Stimulated activated CD4-positive, alpha-beta T cell treated with anti-CD3 and anti-CD28 coated beads, TNF-alpha, amount 100 ng/mL, for 24 hours (primary cell): ENCODE measurements at regions not wholly inside any gene's neighbourhood (a gene's known extent, or its start where the extent isn't known, plus 50 kb on each side); places are given as distances from the start of the nearest gene placed in this dataset.

Experiments used
- DNase-seq, 3 experiments: peaks; one replicate each; pipeline ENCODE4 v3.0.0-alpha.2; 2020; ENCODE audit warnings: low read depth in 3 of 3

DNA sequence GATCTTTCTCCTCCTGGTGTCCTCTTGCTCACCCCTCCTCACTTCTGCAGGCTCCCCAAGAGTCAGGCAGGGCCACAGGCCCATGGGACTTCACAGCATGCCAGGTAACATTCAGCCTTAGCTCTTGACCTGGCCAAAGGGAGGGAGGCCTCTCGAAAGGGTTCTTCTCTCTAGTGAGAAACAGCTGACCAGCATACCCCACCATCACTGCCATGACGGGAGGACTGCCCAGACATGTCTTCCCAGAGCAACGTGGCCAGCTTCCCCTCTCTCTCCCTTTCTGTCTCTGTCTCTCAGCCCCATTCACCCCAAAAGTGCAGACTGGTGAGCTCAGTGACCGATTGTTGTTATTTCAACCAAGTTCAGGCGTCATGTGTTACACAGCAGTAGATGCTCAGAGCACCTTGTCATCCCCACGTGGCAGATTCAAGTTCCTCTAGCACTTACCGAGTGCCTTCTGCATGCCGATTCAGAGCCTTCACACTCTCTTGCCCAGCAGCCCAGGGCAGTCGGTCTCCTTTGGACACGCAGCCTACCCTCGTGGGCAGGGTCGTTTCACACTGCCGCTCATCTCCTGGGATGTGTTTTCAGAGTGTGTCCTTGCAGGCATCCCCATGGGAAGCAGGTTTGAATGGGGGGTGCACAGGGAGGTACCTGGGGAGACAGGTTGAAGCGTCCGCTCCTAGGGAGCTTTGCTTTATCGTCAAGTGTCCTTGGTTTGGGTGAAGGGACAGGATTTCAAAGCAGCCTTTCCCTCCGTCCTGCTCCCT is 259.9 kb downstream of the NDUFA10 start:
- DNase-seq, result no peak

DNA sequence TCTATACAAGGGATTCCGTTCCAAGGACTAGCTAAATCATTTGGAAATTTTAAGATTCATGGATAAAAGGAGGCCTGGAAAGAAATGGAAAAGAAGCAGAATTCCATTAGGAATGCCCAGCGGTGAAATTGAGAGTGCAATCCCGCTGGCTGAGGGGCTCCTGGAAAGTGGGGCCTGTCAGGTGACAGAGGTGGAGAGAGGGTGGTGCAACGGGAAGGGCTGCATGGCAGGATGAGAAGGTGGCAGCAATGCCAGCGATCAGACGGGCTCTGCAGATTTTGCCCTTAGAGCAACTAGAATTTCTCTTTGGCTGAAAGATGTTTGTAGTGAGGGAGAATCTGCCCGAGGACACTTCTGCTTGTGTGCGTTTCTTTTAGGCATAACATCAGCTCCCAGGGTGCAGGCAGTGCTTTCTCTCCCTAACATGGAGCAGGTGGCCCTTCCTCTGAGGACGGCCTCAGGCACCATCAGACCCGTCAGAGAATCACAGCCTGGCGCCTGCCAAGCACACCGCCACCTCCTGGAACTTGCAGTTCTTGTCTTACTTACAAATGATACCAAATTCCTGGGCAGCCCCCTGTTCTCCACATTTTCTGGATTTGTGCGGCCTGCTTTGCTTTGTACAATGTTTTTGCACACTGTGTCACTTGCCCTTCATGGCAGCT is 261.6 kb downstream of the NDUFA10 start:
- no peak for DNase-seq

DNA sequence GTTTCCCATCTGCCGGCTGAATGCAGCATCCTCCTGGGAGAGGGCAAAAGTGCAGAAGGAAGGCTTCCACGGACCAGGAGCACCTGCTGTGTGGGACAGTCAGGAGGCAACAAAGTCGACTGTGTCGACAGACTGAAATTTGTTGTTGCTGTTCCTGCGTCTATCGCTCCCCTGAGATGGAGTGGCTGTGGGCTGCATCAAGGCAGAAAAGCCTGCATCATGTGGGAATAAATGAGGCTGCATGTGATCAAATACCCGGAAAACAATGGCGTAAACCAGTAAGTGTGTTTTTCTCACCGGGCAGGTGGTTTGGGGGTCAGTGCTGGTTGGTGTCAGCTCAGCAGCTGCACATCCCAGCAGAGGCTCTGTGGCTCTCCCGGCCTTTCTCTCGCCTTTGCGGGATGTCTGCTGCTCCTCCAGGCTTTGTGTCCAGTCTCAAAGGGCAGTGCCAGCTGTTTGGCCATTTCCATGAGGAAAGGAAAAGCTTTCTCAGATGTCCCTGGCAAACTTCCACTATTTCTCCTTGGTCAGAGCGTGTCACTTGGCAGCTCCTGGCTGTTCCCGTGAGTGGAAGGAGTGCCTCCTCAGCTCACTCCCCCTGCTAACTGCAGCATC is 262.4 kb downstream of the NDUFA10 start:
- no peak for DNase-seq

DNA sequence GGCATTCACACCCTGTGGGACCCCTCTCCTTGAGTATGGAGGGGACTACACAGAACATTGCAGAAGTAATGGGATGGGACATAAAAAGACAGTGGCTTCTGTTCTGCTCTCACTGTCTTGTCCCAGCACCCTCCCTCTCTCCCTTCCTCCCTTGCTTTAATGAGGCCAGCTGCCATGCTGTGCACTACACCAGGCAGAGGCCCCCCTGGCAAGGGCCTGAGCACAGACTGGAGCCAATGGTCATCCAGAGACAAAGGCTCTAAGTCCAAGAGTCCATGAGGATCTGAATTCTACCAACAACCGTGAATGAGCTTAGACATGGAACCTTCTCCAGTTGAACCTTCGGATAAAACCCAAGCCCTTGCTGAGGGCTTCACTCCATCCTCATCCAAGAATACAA is 263.0 kb downstream of the NDUFA10 start:
- DNase-seq, result no peak

DNA sequence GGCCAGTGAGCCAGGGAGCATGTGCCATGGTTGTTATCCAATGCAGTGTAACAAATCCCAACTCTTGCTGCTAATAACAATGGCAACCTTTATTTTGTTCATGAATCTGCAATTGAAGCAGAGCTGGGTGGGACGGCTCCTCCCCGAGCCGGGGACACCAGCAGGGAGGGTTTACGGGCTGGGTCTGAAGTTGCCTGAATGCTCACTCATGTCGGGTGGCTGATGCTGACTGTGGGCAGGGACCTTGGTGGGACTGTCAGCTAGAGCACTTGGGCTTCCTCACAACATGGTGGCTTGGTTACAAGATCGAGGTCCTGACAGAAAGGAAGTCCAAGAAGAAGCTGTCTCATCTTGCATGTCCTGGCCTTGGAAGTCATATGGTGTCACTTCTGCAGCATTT is 264.5 kb downstream of the NDUFA10 start:
- no peak for DNase-seq

DNA sequence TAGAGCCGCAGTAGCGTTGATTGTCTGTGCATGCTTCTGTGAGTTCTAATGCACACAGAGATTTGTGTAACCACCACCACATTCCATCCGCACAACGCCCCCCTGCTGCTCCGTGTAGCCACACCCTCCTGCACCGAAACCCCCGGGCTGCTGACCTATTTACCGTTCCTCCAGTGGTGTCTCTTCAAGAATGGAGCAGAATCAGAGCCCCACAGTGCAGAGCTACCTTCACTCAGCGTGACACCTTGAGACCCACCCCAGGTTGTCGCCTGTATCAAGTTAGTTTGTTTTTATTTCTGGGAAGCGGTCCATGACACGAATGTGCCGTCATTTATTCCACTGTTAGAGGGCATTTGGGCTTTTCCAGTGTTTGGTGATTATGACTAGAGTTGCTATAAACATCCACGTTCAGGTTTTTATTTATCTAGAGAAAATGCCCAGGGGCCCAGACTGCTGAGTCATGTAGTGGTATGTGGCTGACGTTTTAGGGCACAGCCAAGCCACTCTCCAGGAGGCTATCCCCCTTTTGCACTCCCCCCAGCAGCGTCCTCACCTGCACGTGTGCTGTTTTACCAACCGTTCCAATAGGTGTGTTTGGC is 266.8 kb downstream of the NDUFA10 start:
- DNase-seq, result no peak

DNA sequence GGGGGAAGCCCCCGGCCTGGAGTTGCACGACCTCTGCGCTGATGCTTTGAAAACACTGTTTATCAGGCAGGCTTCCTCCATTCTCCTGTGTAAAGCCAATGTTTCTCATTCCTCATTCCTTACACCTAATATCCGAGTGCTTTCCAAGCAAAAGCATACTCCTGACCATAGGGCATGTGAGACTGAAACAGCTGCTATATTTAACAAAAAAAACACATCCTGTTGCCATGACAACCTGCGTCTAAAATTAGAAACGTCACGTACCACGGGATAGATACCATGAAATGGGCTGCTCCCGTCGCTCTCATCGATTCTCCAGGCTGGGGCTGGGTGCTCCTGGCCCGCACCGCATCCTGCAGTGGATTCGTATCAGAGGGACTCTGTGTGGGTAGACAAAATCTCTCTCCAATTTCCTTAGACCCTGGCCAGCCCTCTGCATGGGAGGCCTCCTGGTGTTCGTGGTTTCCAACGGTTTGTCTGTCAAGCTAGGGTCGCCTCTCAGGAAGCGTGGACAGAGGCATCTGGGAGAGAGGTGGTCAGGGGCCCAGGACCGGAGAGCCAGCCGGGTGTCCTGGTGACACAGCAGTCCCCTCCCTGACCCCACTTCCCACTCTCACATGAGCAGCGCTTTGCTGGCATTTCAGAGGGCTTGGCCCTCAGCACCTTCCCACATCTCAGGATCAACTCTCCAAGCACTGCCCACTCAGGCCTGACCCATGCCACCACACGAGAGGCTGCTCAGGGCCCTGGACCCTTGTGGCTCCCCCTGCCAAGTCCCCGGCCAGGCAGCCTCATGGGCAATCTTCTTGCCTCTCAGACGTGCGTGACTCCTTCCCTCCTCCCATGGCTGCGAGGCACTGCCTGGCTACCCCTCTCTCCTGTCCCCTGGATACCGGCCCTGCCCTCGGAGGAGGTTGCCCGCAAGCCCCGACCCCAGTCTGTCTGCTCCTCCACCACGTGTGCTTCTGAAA is 268.1 kb downstream of the NDUFA10 start:
- no peak for DNase-seq

DNA sequence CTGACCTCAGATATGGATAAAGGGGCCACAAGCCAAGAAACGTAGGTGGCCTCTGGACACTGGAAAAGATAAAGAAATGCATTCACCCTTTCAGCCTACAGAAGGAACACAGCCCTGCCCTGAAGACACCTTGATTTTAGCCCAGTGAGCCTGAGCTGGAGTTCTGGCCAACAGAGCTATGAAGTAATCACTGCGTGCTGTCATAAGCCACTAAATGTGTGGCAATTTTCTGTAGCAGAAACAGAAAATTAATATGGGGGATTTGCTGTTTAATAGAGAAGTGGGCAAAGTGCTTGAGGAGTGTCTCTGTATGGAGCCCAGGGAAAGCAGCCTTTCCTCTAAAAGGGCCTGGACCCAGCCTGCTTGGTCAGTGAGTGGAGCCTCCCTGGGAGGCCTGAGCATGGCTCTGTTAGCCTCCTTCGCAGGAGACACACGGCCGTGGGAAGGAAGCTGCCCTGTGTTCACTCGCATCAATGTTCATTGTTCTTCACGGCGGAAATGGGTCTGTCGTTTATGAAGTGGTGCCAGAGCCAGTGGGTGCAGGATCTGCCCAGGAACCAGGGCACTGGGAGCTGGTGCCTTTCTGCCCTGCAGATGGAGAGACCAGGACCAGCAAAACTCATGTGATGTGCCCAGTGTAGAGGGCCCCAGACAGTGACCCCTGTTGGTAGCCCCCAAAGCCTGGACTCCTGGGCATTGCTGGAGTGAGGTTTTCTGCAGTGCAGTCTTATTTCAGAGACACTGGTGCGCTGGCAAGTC is 268.9 kb downstream of the NDUFA10 start:
- DNase-seq, result no peak

DNA sequence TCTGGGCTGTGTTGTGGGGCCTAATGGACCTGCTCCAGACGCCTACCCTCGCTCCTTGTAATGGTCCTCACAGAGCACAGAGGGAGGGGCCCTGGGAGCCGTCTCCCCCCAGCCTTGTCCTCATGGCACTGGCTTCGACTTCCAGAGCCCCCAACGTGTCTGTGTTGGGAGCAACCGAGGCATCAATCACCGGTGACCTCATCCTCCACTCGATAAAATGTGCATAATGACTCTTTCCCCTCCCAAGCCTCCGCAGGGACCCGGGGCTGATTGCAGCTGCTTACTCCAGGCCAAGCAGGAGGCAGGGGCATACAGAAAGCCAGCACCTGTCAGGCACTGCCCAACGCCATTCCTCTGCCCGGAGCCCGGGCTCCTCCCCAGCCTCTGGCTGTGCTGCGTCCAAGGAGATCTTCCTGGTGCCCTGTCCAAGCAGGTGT is 271.7 kb downstream of the NDUFA10 start:
- no peak for DNase-seq

DNA sequence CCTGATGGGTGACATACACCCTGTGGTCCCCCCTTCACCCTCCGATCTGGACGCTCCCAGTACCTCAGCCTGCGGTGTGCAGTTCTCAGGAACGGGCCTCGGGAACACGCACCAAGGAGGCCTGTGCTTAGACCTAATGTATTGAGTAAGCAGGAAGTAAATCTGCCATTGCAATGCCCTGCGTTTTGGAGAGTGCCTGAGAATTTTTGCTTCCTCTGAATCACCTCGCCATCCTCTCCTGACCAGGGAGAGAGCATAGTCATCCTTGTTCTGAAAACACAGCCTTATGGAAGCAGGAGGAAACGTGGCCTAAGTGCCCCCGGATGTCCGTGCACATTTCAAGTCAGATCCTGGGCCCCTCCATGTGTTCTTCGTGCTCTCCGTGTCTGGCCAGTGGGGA is 272.2 kb downstream of the NDUFA10 start:
- no peak for DNase-seq

DNA sequence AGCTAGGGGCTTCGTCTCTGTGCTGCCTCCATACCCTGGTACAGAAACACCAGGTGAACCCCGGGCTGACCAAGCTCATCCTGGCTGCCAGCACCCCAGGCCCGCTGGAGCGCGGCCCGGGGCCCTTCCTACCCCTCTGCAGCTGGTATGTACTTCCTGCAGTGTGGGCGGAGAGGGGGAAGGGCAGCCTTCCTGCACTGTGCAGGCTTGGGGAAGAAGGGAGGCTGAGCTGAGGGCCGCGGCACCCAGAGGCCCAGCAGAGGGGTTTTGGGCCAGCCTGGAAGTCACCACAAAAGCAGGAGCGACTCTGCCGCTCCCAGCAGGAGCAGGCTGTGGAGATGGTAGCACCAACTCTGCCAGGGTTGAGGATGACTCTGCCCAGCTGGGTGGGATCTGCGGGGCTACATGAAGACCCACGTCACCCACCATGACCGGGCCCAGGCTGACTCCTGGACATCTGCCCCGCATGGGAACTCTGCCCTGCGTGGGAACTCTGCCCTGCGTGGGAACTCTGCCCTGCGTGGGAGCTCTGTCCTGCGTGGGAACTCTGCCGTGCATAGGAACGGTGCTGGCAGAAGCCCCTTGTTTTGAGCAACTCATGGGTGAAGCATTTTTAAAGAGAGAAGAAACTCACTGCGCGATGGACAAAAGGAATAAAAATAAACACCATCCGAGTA is 273.3 kb downstream of the NDUFA10 start:
- peak; percentile 7 to 53 (median 11) for DNase-seq

DNA sequence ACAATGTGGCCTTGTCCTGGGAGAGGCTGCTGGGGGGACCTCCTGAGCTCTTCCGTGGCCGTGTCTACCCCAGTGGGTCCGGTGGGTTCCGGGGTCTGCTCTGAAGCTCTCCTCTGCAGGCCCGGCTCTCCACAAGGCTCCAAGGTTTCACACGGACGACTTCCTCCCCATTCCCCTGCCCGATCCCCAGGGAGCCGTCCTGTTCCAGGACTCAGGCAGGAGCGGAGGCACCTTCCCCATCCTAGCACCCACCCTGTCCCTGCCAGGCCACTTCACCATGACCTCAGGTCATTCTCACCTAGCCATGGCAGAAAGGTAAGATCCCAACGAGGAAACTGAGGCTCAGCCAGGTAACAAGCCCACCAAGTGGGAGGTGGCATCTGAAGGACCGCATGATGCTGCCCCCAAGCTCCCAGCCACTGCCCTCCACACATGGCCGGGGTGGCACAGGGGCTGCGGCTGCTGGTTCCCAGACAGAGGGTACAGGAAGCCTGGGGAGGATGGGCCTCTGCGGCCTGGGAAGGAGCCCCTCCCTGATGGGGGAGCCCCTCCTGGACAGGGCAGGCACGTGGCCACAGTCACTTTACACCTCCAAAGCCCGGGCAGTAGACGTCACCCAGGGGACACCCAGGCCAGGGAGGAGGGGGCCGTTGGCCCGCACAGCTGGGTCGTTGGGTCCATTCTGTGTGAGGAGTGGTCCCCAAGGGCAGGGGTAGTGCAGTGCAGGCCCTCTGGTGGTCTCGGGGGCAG is 274.0 kb downstream of the NDUFA10 start:
- DNase-seq, result no peak

DNA sequence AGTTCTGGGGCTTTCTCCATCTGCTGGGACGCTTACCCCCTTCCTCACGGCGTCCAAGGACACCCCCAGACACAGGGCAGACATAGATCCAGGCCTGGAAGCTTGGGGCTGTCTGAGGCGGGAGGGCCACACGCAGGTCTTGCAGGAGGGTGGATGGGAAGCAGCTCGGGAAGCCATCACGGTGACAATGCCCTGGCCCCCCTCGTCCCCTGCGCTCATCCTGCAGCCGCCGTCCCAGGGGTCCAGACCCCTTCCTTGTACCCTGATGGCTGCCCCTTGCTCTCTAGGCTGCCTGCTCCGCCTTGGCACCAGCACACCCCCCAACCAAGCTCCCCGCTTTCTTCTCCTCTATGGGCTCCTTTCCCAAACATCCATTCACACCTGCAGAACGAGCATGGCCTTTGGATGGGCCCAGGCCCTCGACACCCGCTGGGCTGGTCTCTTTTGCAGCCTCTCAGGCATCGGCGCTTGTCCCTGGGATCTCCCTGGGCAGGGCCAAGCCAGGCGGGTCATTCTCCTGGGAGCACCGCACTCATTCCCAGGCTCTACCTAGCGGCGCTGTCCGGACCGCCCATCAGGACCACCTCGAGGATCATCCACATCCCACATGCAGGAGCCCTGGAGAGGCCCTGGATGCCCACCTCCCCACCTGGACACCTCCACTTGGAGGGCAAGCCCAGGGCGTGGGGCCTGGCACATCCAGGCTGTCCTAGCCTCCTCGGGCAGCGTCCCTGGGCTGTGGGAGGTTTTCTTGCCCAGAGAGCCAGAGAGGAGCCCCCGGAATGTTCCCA is 274.9 kb downstream of the NDUFA10 start:
- DNase-seq, result no peak

DNA sequence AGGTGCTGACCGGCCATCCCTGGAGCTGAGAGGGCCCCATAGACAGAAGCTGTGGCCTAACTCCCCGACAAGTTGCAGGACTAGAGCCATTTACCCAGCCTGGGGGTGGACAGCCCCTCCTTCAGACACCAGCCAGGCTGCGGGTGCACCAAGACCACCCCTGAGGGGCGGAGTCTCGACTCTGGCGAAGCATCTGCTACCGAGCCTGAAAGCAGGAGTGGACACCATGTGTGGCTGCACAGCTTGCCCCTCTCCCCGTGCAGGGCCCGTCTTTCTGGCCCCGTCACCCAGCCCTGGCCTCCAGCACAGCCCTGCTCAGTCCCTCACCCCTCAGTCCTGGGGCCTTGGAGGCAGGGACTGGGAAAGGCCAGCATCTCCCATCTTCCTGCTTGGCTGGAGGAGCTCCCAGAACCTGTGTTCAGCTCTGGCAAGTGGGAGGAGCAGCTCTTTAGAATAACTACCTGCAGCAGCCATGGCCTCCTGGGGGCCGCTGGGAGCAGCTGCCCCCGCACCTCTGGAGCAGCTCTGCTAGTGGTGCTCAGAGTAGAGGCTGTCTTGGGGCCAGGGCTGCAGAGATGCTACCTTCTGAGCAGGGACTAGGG is 275.8 kb downstream of the NDUFA10 start:
- DNase-seq, result no peak

DNA sequence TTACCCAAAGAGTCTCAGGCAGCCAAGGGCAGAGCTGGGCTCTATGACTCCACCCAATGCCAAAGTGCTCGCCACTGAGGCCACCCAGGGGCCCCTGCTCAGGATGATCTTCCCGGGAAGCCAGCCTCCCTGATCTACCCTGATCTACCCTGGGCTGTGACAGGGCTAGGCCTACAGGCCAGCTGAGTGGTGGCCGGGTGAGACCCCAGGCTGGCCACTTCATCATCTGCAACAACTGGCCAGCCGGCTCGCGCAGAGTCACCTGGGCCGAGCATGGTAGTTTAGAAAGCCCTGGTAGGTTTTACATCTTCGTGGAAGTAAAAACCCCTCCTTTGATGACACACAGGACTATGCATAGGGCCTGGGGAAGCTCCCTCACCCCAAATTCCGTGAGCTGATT is 276.3 kb downstream of the NDUFA10 start:
- DNase-seq, result no peak

DNA sequence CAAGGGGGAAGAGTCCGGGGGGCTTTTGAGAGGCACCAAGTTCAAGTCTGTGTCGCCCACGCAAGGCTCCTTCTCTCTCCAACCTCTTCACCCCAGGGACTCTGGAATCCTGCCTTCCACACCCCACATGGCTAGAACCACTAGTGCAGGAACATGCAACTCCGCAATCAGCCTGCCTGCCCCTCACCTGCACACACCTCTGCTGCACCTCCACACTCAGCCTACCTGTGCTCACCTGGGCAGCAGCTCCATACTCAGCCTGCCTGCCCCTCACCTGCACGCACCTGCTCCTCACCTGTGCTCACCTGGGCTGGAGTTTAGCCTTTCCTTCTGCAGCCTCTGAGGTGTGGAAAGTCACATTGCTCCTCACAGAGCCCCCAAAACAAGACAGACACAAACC is 277.4 kb downstream of the NDUFA10 start:
- DNase-seq, result no peak

DNA sequence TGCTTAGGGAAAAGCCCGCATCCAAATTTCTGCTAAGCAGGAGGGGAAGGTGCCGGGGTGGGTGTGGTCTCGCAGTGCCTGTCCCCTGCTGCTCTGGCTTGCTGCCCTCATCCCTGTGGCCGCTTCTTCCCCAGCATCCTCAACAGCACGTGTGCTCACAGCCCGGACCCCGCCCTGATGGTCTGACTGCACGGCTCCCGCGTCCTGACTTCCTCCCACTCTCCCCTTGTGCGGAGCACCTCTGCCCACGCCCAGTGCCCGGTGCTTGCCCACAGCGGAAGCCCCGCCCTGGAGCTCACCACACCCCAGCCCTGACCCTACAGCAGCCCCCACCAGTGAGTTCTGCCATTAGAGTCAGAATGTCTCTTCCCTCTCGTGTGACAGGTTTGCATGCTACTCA is 277.9 kb downstream of the NDUFA10 start:
- no peak for DNase-seq

DNA sequence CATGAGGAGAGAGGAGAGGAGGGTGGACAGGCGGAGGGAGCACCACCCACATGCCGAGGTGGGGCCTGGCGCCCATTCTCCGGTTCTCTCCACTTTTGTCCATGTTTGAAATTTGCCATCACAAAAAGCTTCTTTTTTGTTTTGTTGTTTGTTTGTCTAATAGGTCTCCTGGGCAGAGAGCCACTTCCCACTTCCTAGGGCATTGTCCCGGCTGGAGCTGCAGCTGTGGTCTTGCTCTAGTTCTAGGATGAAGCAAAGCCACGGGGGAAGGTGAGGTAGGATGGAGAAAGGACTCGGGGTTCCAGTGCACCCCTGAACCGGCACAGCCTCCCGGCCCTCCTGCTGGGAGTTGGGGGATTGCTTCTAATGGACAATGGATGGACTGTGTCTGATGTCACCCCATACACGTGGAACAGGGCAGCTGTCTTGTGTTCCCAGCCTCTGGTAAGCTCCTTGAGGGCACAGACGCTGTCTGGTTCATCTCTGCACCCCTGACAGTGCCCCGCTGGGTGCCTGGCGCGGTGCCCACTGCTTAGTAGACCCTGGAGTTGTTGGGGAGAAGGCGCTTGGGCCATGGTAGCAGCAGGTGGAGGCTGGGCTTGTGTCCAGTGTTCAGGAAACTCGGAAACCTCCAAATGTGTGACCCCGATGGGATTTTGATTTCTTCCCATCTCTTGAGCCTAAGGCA is 278.4 kb downstream of the NDUFA10 start:
- no peak for DNase-seq
